GM18868 (cell line): ENCODE measurements at regions not wholly inside any gene's neighbourhood (a gene's known extent, or its start where the extent isn't known, plus 50 kb on each side); places are given as distances from the start of the nearest gene placed in this dataset.
"Not testable (repeated sequence)": the region's sequence is repeated elsewhere in the genome, so short reads cannot be mapped to it uniquely, and the experiment has no call there.

Source experiments
- ATAC-seq: cut with Tn5 transposase; IDR thresholded peaks from one replicate; pipeline ENCODE4 v1.9.1; 2021; ENCODE audit warnings: mild to moderate bottlenecking, moderate library complexity; ENCODE audit not compliant: unreplicated experiment

DNA sequence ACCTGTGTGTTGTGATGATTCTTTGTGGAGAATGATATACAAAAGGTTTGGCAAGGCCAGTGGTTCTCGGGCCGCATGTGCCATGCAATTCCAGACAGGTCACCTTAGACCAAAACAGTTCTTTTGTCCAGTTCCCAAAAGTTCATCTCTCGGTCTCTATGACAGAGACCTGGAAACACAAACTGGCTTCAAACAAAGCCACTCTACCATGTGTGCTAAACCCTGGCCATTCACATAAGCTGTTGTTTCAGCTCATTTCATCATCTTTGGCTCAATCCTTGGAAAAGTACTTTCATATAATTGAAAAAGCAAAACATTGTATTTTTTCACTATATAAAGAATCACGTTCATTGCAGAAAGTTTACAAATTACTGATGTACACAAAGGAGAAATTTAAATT lies 210.5 kb upstream of the SEMA6A start:
- no peak for ATAC-seq

DNA sequence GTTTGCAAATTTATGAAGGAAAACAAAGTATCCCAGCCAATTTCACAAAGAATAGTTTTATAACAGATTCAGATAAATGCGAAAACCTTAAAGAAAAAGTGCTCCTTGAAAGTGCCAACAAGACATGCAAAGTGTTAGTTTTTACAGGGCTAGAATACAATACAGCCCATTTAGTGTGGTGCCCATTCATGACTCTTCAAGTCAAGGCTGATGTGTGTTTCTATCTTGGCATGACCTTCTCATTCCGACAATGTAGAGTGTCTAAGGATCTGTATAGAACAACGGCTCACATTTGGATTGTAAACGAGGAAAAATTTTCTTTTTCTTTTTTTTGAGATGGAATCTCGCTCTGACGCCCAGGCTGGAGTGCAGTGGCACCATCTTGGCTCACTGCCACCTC lies 205.2 kb upstream of the SEMA6A start:
- no peak for ATAC-seq

DNA sequence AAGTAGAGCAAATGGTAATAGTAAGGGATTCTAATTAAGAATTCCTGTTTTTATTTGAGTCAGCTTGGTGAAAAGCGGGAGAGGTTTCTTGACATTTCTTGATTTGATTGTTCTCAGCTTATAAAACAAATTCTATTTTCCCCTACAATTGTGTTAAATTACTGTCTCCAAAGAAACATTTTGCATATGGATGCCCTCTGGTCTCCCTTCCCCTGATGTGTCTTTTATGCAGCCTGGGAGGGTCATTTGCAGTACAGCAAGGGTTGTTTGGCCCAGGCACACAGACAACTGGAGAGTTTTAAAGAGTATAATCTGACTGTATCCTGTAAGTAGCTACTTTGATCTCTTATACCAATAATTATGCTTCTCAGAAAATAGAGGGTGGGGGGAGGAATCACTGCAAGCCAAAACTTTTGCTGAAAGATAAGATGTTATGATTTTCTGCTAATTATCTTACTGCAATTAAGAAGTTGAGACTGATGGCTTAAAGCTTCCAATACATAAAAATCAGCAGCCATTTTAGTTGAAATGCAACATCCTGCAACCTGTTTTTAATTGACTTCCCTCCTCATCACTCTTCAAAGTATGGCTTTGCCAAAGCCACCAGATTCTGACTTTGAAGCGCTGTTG lies 204.1 kb upstream of the SEMA6A start:
- ATAC-seq = no peak

- no peak for ATAC-seq
Measured at GRCh38 chr5:116778032-116778431, 203.4 kb upstream of the SEMA6A start.

- no peak for ATAC-seq
Measured at GRCh38 chr5:116773926-116774325, 199.3 kb upstream of the SEMA6A start.

DNA sequence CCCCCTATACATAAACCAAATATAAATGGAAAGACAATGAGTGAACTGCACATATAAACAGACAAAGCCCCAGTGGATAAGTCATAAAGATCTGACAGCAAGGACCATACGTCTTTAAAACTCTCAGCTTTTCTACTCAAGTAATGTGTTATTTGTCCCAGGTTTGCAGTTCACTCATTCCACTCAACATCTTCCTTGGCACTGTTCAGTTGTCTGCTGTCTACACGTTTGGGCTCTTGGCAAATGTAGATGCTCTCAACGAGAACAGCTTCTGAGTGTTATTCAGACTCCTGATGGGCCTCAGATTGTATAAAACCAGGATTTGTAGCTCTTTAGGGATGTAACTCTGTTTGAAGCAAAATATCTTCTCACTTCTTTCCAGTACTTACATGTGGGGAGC lies 198.2 kb upstream of the SEMA6A start:
- no peak for ATAC-seq

- no peak for ATAC-seq
Measured at GRCh38 chr5:116772152-116772501, 197.5 kb upstream of the SEMA6A start.

GRCh38 chr5:116771466-116772151 lies 197.0 kb upstream of the SEMA6A start:
- no peak for ATAC-seq

DNA sequence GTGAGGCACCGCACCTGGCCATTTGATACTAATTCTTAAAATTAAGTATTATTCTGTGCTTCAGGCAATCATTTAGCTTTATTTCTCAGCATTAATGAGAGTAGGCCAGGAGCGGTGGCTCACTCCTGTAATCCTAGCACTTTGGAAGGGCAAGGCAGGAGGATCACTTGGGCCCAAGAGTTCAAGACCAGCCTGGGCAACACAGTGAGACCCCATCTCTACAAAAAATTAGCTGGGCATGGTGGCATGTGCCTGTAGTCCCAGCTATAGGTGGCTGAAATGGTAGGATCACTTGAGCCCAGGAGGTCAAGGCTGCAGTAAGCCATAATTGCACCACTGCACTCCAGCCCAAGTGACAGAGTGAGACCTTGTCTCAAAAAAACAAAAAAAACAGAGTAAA lies 195.3 kb upstream of the SEMA6A start:
- not testable (repeated sequence) for ATAC-seq

GRCh38 chr5:116769470-116769869 lies 194.8 kb upstream of the SEMA6A start:
- no peak for ATAC-seq

GRCh38 chr5:116766470-116766947 lies 191.9 kb upstream of the SEMA6A start:
- ATAC-seq = peak; percentile 54

DNA sequence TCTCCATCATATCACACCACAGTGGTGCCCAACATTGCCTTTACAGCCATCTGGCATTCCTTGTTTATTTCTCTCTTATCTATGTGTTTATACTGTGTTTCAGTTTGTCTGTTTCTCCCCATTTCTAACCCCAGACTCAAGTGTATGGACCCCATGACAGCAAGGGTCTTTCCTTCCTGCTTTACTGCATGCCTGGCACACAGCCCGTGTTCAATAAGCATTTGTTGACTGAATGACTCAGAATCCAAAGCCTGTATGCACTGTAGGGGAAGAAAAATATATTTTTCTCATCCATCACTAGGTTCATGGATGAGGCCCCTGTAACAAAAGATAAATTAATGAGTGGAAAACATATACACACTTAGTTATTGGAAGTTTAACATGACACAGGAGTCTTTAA lies 190.8 kb upstream of the SEMA6A start:
- ATAC-seq = no peak

DNA sequence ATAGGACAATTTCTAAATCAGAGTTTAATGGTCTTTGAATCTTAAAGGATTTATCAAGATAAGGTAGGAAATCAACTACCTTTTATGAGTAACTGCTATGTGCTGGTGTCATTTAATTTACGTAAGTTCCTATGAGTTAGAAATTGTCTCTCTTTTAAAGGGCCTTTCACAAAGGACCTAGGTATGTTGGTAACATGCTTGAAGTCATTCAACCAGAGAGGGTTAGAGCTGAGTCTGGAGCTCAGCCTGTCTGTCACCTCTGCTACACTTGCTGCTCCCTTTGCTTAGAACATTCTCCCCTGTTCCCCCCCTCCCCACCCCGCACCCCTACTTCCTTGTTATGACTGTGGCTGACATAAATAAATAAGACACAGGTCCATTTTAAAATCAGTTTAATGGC lies 190.3 kb upstream of the SEMA6A start:
- peak; percentile 13 for ATAC-seq

GRCh38 chr5:116763987-116764866 lies 189.6 kb upstream of the SEMA6A start:
- peak; percentile 79 for ATAC-seq

GRCh38 chr5:116759860-116760640 lies 185.4 kb upstream of the SEMA6A start:
- no peak for ATAC-seq

- ATAC-seq = no peak
Measured at GRCh38 chr5:116757326-116757725, 182.7 kb upstream of the SEMA6A start.

DNA sequence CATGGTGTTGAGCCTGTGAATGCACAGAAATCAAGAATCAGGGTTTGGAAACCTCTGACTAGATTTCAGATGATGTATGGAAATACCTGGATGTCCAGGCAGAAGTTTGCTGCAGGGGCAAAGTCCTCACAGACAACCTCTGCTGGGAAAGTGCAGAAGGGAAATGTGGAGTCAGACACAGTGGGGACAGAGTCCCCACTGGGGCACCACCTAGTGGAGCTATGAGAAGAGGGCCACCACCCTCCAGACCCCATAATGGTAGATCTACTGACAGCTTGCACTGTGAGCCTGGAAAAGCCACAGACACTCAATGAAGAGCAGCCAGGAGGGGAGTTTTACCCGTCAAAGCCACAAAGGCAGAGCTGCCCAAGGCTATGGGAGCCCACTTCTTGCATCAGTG lies 181.9 kb upstream of the SEMA6A start:
- no peak for ATAC-seq

GRCh38 chr5:116754556-116754955 lies 179.9 kb upstream of the SEMA6A start:
- no peak for ATAC-seq

DNA sequence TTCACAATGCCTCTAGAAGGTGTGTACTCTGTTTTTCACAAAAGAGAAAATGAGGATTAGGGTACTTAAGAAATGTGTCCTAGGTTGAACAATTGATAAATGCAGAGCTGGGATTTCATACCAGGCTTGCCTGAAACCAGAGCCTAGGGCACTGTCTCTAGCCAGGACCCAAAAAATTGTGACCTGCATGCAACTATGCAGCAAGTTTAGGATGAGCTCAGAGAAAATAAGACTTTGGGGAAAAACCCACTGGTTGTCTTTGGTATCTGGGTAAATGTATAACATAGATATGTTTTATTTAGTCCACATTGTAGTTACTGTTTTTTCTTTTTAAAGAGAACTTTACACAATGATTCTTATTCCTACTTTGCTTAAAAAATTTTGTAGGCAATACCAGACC lies 177.1 kb upstream of the SEMA6A start:
- ATAC-seq = no peak

- ATAC-seq = no peak
Measured at GRCh38 chr5:116750631-116751580, 176.3 kb upstream of the SEMA6A start.
